Neural progenitor cell (in vitro differentiated cells): ENCODE measurements at regions not wholly inside any gene's neighbourhood (a gene's known extent, or its start where the extent isn't known, plus 50 kb on each side); places are given as distances from the start of the nearest gene placed in this dataset.

Experiments used
- CTCF ChIP-seq: fragments of 200-600 bp; sonication (generic); IDR thresholded peaks from 2 replicates; pipeline ENCODE4 v1.5.1; 2017; ENCODE audit warnings: antibody characterized with exemption, mild to moderate bottlenecking
- EZH2 ChIP-seq: fragments of 200-600 bp; sonication (generic); IDR thresholded peaks from 2 replicates; pipeline ENCODE4 v1.6.1; 2017; ENCODE audit warnings: antibody characterized with exemption, mild to moderate bottlenecking, moderate library complexity

- no peak for TF ChIP-seq CTCF
- TF ChIP-seq EZH2, result no peak
These were observed 763.4 kb upstream of the ARGLU1 start for GRCh38 chr13:107331359-107331758.
